PFSK-1 (cell line): ENCODE measurements at regions not wholly inside any gene's neighbourhood (a gene's known extent, or its start where the extent isn't known, plus 50 kb on each side); places are given as distances from the start of the nearest gene placed in this dataset.

Source experiments
- FOXP2 ChIP-seq: optimal IDR thresholded peaks from 2 replicates; pipeline ENCODE3; 2011; ENCODE audit warnings: borderline replicate concordance, control low read depth, inconsistent platforms; ENCODE audit not compliant: insufficient read depth; ENCODE audit errors: extremely low read length, extremely low read depth
- POLR2AphosphoS5 ChIP-seq: IDR thresholded peaks from 2 replicates; pipeline ENCODE4 v1.6.1; 2012; ENCODE audit warnings: low read depth, mild to moderate bottlenecking, control low read depth, low read length, moderate library complexity
- REST ChIP-seq, 2 experiments: IDR thresholded peaks; 2 replicates each; pipeline versions ENCODE4 v1.6.1 to v1.8.0; 2011 to 2012; ENCODE audit warnings: low read depth in 2 of 2, low read length in 2 of 2, control low read depth in 1 of 2, inconsistent platforms in 1 of 2, mild to moderate bottlenecking in 1 of 2, moderate library complexity in 1 of 2; ENCODE audit not compliant: insufficient read depth in 1 of 2
- SIN3A ChIP-seq: IDR thresholded peaks from 2 replicates; pipeline ENCODE4 v1.6.1; 2012; ENCODE audit warnings: mild to moderate bottlenecking, low read length, moderate library complexity, borderline replicate concordance; ENCODE audit not compliant: insufficient read depth
- TAF1 ChIP-seq: IDR thresholded peaks from 2 replicates; pipeline ENCODE4 v1.6.1; 2012; ENCODE audit warnings: low read length, control low read depth, borderline replicate concordance; ENCODE audit not compliant: insufficient read depth

GRCh38 chr9:129467739-129468666, 152.9 kb downstream of the C9orf50 start:
- TF ChIP-seq FOXP2 (no peak), REST (IDR thresholded peaks at IDR 0.05; ENCODE audit: insufficient read depth in 1 of 2, low read depth in 2 of 2, low read length in 2 of 2) (no peak), TAF1 (no peak), SIN3A (no peak), POLR2AphosphoS5 (no peak)
